ENCODE measurements at regions not wholly inside any gene's neighbourhood (a gene's known extent, or its start where the extent isn't known, plus 50 kb on each side); places are given as distances from the start of the nearest gene placed in this dataset.

DNA sequence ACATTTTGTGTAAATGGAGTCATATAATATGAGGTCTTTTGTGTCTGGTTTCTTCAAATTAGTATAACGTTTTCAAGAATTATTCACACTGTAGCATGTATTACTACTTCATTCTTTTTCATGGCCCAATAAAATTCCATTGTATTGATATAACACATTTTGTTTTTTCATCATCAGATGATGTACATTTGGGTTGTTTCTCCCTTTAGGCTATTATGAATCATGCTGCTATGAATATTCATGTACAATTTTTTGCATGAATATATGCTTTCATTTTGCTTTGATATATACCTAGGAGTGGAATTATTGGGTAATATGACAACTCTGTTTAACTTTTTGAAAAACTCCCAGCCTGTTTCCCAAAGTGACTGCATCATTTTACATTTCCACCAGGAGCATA is 220.2 kb downstream of the NR4A2 start:
- DNase-seq (ENCODE audit: low read depth): no peak
- no peak overlapping the region for H3K4me3 ChIP-seq (ENCODE audit: low read depth, low read length)
- TF ChIP-seq, protein P1, sequence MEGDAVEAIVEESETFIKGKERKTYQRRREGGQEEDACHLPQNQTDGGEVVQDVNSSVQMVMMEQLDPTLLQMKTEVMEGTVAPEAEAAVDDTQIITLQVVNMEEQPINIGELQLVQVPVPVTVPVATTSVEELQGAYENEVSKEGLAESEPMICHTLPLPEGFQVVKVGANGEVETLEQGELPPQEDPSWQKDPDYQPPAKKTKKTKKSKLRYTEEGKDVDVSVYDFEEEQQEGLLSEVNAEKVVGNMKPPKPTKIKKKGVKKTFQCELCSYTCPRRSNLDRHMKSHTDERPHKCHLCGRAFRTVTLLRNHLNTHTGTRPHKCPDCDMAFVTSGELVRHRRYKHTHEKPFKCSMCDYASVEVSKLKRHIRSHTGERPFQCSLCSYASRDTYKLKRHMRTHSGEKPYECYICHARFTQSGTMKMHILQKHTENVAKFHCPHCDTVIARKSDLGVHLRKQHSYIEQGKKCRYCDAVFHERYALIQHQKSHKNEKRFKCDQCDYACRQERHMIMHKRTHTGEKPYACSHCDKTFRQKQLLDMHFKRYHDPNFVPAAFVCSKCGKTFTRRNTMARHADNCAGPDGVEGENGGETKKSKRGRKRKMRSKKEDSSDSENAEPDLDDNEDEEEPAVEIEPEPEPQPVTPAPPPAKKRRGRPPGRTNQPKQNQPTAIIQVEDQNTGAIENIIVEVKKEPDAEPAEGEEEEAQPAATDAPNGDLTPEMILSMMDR (IDR thresholded peaks at IDR 0.05; ENCODE audit: control insufficient read depth, extremely low read depth, insufficient read depth): no peak

DNA sequence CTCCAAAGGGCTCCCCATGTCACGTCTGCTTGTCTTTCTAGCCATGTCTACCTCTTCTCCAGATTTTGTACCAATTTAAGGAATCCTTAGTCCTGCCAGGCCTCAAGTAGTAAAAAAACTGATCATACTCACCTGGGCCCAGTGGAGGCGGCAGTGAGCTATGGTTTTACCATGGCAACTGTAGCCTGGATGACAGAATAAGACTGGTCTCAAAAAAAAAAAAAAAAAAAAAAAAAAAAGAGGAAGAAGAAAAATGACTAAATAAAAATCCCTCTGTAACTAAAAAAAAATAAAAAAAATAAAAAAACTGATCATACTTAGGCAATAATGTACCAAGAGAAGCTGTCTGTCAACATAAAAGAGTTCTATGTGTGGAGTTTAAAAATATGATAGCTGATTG is 221.6 kb downstream of the NR4A2 start:
- peak; percentile 7 for DNase-seq (ENCODE audit: low read depth)
- no peak overlapping the region for H3K4me3 ChIP-seq (ENCODE audit: low read depth, low read length)
- TF ChIP-seq, protein P1 (IDR thresholded peaks at IDR 0.05; ENCODE audit: control insufficient read depth, extremely low read depth, insufficient read depth): peak; percentile 42

DNA sequence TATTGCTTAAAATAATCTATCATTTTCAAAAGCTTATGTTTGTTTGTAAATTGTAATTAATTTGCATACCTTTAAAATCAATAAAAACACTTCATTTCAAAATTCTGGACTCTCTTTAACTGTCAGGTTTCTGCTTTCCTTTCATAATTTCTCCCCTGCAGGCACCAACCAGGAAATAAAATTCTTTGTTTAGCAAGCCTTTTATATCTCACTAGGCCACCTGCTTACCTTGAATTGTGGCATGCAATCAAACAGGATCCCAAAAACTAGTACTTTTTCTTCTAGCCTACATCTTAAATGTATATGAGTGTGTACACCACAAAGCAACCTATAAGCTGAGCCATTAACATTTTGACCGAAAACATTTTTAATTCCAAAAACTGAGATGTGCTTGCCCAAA is 233.1 kb downstream of the NR4A2 start:
- no peak overlapping the region for H3K4me3 ChIP-seq (ENCODE audit: low read depth, low read length)
- DNase-seq (ENCODE audit: low read depth): no peak
- TF ChIP-seq, protein P1 (IDR thresholded peaks at IDR 0.05; ENCODE audit: control insufficient read depth, extremely low read depth, insufficient read depth): no peak

DNA sequence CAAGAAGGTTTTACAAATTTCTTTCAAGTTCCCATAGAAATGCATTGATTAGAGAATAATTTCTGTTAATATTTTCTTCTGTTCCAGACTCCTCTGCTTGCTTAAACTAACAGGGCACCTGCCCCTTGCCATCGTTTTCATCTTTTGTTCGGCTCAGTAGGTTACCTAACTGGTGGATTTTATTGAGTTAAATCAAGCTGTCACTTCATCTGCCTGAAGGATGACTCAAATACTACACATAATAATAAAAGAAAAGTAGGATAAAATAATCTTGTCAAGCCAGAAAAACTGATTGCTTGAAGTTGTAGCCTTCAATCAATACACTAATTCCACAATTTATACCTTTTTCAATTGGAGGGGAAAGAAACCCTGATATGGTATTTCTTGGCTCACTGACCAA is 234.0 kb downstream of the NR4A2 start:
- no peak overlapping the region for H3K4me3 ChIP-seq (ENCODE audit: low read depth, low read length)
- TF ChIP-seq, protein P1 (IDR thresholded peaks at IDR 0.05; ENCODE audit: control insufficient read depth, extremely low read depth, insufficient read depth): no peak
- no peak for DNase-seq (ENCODE audit: low read depth)

DNA sequence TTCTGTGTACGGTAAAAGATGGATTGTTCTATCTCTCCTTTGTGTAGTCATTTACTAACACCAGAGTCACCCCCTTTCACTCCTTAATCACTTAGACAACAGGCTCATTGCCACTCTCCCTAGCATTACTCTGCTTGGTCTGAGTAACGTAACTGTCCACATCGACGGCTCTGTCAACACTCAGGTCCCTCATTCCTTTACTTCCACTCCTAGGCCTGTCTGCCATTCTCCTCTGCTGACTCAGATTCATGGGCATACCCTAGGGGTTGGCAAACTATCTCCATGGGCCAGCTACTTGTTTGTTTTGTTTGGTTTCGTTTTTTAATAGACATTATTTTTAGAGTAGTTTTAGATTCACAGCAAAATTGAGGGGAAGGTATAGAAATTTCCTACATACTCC is 243.9 kb downstream of the NR4A2 start:
- no peak for DNase-seq (ENCODE audit: low read depth)
- TF ChIP-seq, protein P1 (IDR thresholded peaks at IDR 0.05; ENCODE audit: control insufficient read depth, extremely low read depth, insufficient read depth): no peak
- no peak overlapping the region for H3K4me3 ChIP-seq (ENCODE audit: low read depth, low read length)

DNA sequence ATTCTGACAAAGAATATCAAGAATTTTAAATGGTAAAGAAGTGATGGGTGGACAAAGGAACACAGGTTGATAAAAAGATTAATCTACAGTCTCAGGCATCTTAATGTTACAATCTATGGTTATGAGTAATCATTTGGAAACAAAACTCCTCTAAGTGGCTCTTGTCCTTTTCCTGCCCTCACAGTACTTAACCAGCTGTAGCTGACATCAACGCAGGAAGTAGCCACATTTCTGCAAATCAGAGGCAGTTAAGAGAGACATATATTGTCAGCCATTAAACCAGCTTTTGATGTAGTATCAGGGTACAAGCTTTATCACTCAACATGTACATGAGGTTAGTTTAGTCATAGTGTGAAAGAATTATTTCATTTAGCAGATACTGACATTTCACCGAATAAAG is 244.6 kb downstream of the NR4A2 start:
- H3K4me3 ChIP-seq (ENCODE audit: low read depth, low read length): no peak overlapping the region
- DNase-seq (ENCODE audit: low read depth): no peak
- TF ChIP-seq, protein P1 (IDR thresholded peaks at IDR 0.05; ENCODE audit: control insufficient read depth, extremely low read depth, insufficient read depth): no peak

DNA sequence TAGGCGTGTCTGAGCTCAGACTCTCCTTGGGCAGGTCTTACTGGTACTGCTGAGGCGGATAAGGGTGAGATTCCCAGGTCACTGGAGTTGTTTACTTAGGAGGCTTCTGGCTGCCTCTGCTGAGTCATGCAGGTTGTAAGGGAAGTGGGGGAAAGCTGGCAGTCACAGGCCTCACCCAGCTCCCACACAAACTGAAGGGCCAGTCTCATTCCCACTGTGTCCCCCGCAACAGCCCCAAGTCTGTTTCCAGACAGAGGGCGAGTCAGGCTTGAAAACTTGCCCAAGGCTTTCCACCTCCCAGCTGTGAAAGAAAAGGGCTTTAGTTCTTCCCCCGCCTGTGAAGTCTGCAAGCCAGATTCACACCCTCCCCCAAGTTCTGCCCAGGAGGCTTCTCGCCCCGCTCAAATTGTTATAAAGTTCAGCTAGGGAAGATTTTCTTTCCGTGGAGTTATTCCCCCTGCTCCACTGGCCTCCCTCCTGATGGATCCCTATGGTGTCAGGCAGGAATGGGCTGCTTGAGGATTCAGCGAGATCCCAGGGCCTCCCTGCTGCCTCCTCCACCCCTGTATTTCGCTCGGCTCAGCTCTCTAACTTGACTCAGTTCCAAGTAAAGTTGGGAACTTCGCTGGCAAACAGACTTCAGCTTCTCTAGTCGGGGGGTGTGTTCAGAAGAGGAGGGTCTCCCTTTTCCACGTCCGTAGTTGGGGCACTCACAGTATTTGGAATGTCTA is 248.6 kb downstream of the NR4A2 start:
- no peak for DNase-seq (ENCODE audit: low read depth)
- TF ChIP-seq, protein P1 (IDR thresholded peaks at IDR 0.05; ENCODE audit: control insufficient read depth, extremely low read depth, insufficient read depth): no peak
- no peak overlapping the region for H3K4me3 ChIP-seq (ENCODE audit: low read depth, low read length)

Measured in LNCaP clone FGC (cell line).